ENCODE measurements at regions not wholly inside any gene's neighbourhood (a gene's known extent, or its start where the extent isn't known, plus 50 kb on each side); places are given as distances from the start of the nearest gene placed in this dataset.

- TF ChIP-seq SPI1 (IDR thresholded peaks at IDR 0.05; ENCODE audit: low read depth, low read length) (no peak), POLR2AphosphoS5 (IDR thresholded peaks at IDR 0.05; ENCODE audit: low read depth, low read length) (no peak), POLR2A (IDR thresholded peaks at IDR 0.05; ENCODE audit: low read depth, low read length) (no peak)
Observed at GRCh38 chrX:122817321-122817955, 366.6 kb upstream of the GRIA3 start.
